ENCODE measurements at regions not wholly inside any gene's neighbourhood (a gene's known extent, or its start where the extent isn't known, plus 50 kb on each side); places are given as distances from the start of the nearest gene placed in this dataset.

DNA sequence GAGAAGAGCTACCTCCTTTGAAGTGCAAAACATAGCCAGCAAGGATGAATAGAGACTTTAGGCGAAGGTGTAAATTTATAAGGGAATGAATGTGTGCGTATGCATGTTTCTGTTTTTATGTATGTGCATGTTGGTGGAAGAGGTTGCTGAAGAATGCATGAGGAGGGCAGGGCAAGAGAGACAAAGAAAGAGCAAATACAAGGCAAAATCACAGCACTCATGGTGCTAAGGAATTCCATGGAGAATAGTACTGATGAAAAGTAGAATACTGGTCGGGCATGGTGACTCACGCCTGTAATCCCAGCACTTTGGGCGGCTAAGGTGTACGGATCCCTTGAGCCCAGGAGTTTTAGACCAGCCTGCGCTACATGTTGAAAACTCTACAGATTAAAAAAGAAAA, 762.1 kb upstream of the PTPRD start:
- Histone ChIP-seq H3K27ac (ENCODE audit: low read length) (no peak overlapping the region), H3K9me3 (ENCODE audit: insufficient read depth, low read length, severe bottlenecking) (no peaks in the 10 kb centered on the region), H3K79me2 (ENCODE audit: insufficient read depth, low read length) (no peaks in the 10 kb centered on the region), H3K9ac (ENCODE audit: low read depth, low read length) (no peak overlapping the region), H3K27me3 (ENCODE audit: insufficient read depth, low read length, poor library complexity) (no peaks in the 10 kb centered on the region), H4K20me1 (ENCODE audit: insufficient read depth, low read length) (no peaks in the 10 kb centered on the region), H3K36me3 (ENCODE audit: insufficient read depth, low read length) (no peaks in the 10 kb centered on the region), H3K4me1 (ENCODE audit: insufficient read depth, low read length) (no peaks in the 10 kb centered on the region), H2AFZ (ENCODE audit: low read depth, low read length) (no peak overlapping the region), H3K4me3 (ENCODE audit: low read depth in 1 of 2, low read length in 2 of 2) (no peak overlapping the region), H3K4me2 (ENCODE audit: insufficient read depth, low read length) (no peak overlapping the region)
- ATAC-seq (ENCODE audit: insufficient read depth, low read depth): no peak
- TF ChIP-seq, protein P1, sequence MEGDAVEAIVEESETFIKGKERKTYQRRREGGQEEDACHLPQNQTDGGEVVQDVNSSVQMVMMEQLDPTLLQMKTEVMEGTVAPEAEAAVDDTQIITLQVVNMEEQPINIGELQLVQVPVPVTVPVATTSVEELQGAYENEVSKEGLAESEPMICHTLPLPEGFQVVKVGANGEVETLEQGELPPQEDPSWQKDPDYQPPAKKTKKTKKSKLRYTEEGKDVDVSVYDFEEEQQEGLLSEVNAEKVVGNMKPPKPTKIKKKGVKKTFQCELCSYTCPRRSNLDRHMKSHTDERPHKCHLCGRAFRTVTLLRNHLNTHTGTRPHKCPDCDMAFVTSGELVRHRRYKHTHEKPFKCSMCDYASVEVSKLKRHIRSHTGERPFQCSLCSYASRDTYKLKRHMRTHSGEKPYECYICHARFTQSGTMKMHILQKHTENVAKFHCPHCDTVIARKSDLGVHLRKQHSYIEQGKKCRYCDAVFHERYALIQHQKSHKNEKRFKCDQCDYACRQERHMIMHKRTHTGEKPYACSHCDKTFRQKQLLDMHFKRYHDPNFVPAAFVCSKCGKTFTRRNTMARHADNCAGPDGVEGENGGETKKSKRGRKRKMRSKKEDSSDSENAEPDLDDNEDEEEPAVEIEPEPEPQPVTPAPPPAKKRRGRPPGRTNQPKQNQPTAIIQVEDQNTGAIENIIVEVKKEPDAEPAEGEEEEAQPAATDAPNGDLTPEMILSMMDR (IDR thresholded peaks at IDR 0.05; ENCODE audit: borderline replicate concordance, extremely low read depth, low read length, poor library complexity, severe bottlenecking): no peak
- TF ChIP-seq EZH2 (IDR thresholded peaks at IDR 0.05; ENCODE audit: borderline replicate concordance, low read depth, low read length, severe bottlenecking): no peak
- DNase-seq: no peak

DNA sequence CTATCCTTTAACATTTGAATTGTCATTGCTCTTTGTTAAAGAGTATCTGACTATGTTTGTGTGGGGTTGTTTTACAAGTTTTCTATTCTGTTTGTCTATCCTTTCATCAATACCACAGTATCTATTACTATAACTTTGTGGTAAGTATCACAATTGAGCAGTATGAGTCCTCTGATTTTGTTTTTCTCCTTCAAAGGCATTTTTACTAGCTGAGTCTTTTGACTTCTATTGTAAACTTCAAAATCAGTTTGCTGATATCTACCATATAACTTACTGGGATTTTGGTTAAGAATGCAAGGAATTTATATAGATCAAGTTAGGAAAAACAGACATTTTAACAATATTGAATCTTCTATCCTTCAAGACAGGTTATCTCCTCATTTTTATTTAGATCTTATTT, 789.8 kb upstream of the PTPRD start:
- H3K27ac ChIP-seq (ENCODE audit: low read length): no peak overlapping the region
- no peak overlapping the region for H2AFZ ChIP-seq (ENCODE audit: low read depth, low read length)
- no peaks in the 10 kb centered on the region for H3K27me3 ChIP-seq (ENCODE audit: insufficient read depth, low read length, poor library complexity)
- no peak for DNase-seq
- H3K4me2 ChIP-seq (ENCODE audit: insufficient read depth, low read length): no peak overlapping the region
- H3K4me3 ChIP-seq (ENCODE audit: low read depth in 1 of 2, low read length in 2 of 2): no peak overlapping the region
- no peaks in the 10 kb centered on the region for H3K9me3 ChIP-seq (ENCODE audit: insufficient read depth, low read length, severe bottlenecking)
- TF ChIP-seq, protein P1 (IDR thresholded peaks at IDR 0.05; ENCODE audit: borderline replicate concordance, extremely low read depth, low read length, poor library complexity, severe bottlenecking): no peak
- TF ChIP-seq EZH2 (IDR thresholded peaks at IDR 0.05; ENCODE audit: borderline replicate concordance, low read depth, low read length, severe bottlenecking): no peak
- no peaks in the 10 kb centered on the region for H3K36me3 ChIP-seq (ENCODE audit: insufficient read depth, low read length)
- H3K9ac ChIP-seq (ENCODE audit: low read depth, low read length): no peak overlapping the region
- no peak for ATAC-seq (ENCODE audit: insufficient read depth, low read depth)
- H4K20me1 ChIP-seq (ENCODE audit: insufficient read depth, low read length): no peaks in the 10 kb centered on the region
- H3K4me1 ChIP-seq (ENCODE audit: insufficient read depth, low read length): no peaks in the 10 kb centered on the region
- no peaks in the 10 kb centered on the region for H3K79me2 ChIP-seq (ENCODE audit: insufficient read depth, low read length)

DNA sequence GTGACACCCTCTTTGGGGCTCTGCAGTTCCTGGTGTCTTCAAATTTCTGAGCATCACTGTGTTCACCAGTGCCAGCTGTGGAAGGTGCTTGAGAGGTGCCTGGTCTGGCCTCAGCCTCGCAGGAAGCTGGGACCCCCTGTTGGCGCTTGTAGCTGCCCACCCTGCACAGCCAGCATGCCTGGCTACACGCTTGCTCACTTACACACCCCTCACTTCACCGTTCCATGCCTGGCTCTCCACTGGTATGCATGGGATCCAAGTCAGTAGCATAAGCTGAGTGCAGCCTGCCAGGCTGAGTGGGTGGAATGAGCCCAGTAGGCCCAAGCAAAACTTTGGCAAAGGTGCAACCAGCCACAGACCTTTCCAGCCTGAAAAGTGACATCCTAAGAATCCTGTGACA, 801.4 kb upstream of the PTPRD start:
- H3K27ac ChIP-seq (ENCODE audit: low read length): no peak overlapping the region
- no peak overlapping the region for H2AFZ ChIP-seq (ENCODE audit: low read depth, low read length)
- TF ChIP-seq, protein P1 (IDR thresholded peaks at IDR 0.05; ENCODE audit: borderline replicate concordance, extremely low read depth, low read length, poor library complexity, severe bottlenecking): no peak
- TF ChIP-seq EZH2 (IDR thresholded peaks at IDR 0.05; ENCODE audit: borderline replicate concordance, low read depth, low read length, severe bottlenecking): no peak
- H3K27me3 ChIP-seq (ENCODE audit: insufficient read depth, low read length, poor library complexity): no peaks in the 10 kb centered on the region
- H3K36me3 ChIP-seq (ENCODE audit: insufficient read depth, low read length): no peaks in the 10 kb centered on the region
- DNase-seq (no peak), ATAC-seq (ENCODE audit: insufficient read depth, low read depth) (no peak)
- H3K4me3 ChIP-seq (ENCODE audit: low read depth in 1 of 2, low read length in 2 of 2): no peak overlapping the region
- H4K20me1 ChIP-seq (ENCODE audit: insufficient read depth, low read length): no peaks in the 10 kb centered on the region
- H3K9ac ChIP-seq (ENCODE audit: low read depth, low read length): no peak overlapping the region
- H3K9me3 ChIP-seq (ENCODE audit: insufficient read depth, low read length, severe bottlenecking): peaks cover 5% of the 10 kb centered on the region
- H3K79me2 ChIP-seq (ENCODE audit: insufficient read depth, low read length): no peaks in the 10 kb centered on the region
- no peaks in the 10 kb centered on the region for H3K4me1 ChIP-seq (ENCODE audit: insufficient read depth, low read length)
- H3K4me2 ChIP-seq (ENCODE audit: insufficient read depth, low read length): no peak overlapping the region

DNA sequence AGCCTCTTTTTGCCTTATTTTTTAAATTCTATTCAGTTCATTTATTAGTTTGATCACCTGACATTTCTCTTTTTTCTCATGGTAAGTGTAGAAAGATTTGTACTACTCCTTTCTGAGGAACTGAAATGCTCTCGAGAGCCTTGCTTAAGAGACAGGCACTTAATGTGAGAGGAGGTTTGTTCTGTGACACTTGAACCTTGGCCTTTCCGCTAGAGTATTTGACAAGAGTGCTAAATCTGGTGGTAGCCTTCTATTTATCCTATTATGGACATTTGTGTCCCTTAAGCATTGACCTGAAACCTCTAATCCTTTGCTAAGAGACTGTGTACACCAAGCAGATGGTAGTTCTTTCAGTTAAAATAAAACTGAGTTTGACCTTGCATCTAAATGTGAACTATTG, 805.0 kb upstream of the PTPRD start:
- no peak overlapping the region for H3K9ac ChIP-seq (ENCODE audit: low read depth, low read length)
- no peak overlapping the region for H2AFZ ChIP-seq (ENCODE audit: low read depth, low read length)
- no peaks in the 10 kb centered on the region for H3K79me2 ChIP-seq (ENCODE audit: insufficient read depth, low read length)
- no peaks in the 10 kb centered on the region for H4K20me1 ChIP-seq (ENCODE audit: insufficient read depth, low read length)
- TF ChIP-seq, protein P1 (IDR thresholded peaks at IDR 0.05; ENCODE audit: borderline replicate concordance, extremely low read depth, low read length, poor library complexity, severe bottlenecking): no peak
- TF ChIP-seq EZH2 (IDR thresholded peaks at IDR 0.05; ENCODE audit: borderline replicate concordance, low read depth, low read length, severe bottlenecking): no peak
- H3K36me3 ChIP-seq (ENCODE audit: insufficient read depth, low read length): no peaks in the 10 kb centered on the region
- no peak for ATAC-seq (ENCODE audit: insufficient read depth, low read depth)
- peaks cover 5% of the 10 kb centered on the region for H3K9me3 ChIP-seq (ENCODE audit: insufficient read depth, low read length, severe bottlenecking)
- no peaks in the 10 kb centered on the region for H3K4me1 ChIP-seq (ENCODE audit: insufficient read depth, low read length)
- no peaks in the 10 kb centered on the region for H3K27me3 ChIP-seq (ENCODE audit: insufficient read depth, low read length, poor library complexity)
- no peak overlapping the region for H3K4me3 ChIP-seq (ENCODE audit: low read depth in 1 of 2, low read length in 2 of 2)
- no peak overlapping the region for H3K4me2 ChIP-seq (ENCODE audit: insufficient read depth, low read length)
- H3K27ac ChIP-seq (ENCODE audit: low read length): no peak overlapping the region
- no peak for DNase-seq
